GM21367 (cell line): ENCODE measurements at regions not wholly inside any gene's neighbourhood (a gene's known extent, or its start where the extent isn't known, plus 50 kb on each side); places are given as distances from the start of the nearest gene placed in this dataset.

Experiments used
- ATAC-seq: cut with Tn5 transposase; IDR thresholded peaks from one replicate; pipeline ENCODE4 v1.9.1; 2021; ENCODE audit not compliant: unreplicated experiment

DNA sequence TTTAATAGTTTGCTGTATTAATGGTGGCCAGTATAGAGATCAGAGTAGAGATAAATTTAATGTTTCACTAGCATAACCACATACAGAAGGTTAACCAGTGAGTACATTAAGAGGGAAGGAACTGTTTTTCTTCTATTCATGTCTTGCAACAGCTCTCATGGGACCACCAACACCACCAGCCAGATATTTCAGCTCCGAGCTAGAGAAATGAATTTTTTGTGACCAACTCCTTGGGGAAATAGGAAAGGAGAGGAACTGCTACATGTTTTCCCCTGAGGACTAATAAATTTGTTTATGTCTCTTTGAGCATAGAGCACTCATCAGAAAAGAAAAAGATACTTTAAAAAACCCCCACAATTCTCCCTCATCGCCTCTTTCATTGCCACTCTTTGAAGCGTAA is 247.5 kb downstream of the MBNL1 start:
- no peak for ATAC-seq

GRCh38 chr3:152517502-152517901 is 248.8 kb downstream of the MBNL1 start:
- no peak for ATAC-seq

DNA sequence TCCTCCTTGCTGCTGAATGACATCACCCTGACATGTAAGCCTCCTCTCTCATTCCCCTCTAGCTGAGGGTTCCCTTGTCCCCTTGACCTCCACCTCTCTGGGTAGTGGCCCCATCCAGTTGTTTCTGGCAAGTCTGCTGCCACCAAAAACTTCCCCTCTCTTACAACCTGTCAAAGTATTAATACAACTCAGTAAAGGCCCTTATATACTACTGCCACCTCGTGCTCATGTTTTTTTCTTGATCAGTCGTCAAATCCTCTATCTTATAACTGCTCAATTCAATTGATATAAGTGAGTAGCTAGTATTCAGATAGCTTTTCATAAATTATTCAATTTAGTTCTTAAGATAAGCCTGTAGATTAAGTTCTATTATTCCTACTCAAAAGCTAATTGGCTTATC is 249.6 kb downstream of the MBNL1 start:
- ATAC-seq: no peak

- peak; percentile 40 for ATAC-seq
Measured at GRCh38 chr3:152519376-152519775, 250.6 kb downstream of the MBNL1 start.

DNA sequence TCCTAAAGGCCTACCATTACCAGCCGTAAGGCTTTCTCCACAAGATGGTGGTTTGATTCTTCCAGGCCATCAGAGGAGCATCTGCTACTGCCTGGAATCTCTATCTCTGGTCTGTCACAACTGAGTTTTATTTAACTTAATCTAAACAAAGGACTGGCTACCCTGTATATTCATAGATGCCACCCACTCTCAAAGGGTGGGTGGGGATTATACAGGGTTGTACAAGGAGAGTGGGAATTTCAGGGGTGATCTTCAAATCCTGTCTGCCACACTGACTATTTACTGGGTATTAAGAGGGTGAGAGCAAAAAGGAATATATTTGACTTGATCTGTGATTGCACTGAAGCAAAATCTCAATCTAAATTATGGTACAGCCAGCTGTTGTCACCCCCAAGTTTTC is 253.3 kb downstream of the MBNL1 start:
- ATAC-seq: no peak

GRCh38 chr3:152524198-152525140 is 255.7 kb downstream of the MBNL1 start:
- ATAC-seq: no peak

GRCh38 chr3:152531717-152532116 is 263.0 kb downstream of the MBNL1 start:
- no peak for ATAC-seq

- ATAC-seq: no peak
Measured at GRCh38 chr3:152538518-152538917, 269.8 kb downstream of the MBNL1 start.

- peak; percentile 73 for ATAC-seq
Measured at GRCh38 chr3:152539191-152539764, 270.5 kb downstream of the MBNL1 start.

GRCh38 chr3:152540120-152540519 is 271.4 kb downstream of the MBNL1 start:
- no peak for ATAC-seq

DNA sequence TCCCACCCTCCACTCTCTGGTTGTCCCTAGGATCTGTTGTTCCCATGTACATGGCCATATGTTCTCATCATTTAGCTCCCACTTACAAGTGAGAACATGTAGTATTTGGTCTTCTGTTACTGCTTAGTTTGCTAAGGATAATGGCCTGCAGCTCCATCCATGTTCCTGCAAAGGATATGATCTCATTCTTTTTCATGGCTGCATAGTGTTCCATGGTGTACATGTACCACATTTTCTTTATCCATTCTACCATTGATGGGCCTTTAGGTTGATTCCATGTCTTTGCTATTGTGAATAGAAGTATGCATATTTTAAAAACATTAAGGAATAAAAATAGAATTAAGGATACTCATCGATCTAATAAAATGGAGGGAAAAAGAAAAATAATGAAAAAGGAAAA is 278.4 kb downstream of the MBNL1 start:
- no peak for ATAC-seq

GRCh38 chr3:152549263-152549662 is 280.5 kb downstream of the MBNL1 start:
- no peak for ATAC-seq

- peak; percentile 75 for ATAC-seq
Measured at GRCh38 chr3:152550284-152550683, 281.6 kb downstream of the MBNL1 start.

DNA sequence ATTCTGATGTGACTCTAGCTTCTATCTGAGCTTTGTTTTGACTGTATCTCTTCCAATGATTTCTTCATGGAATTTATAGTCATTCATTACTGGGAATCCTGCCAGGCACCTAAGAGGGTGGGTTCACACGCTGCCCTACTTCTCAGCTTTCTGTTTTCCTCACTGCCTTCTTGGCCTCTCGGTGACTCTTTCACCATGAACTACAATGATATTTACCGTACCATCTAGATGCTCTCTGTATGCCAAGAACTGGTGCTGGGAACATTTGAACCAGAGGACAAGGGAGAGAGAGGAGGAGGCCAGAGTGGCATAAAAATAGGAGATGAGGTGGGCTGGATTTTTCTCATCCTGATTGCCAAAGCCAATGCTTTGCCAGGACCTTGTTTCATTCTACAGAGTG is 280.0 kb upstream of the P2RY1 start:
- no peak for ATAC-seq

GRCh38 chr3:152555666-152556291 is 279.2 kb upstream of the P2RY1 start:
- ATAC-seq: no peak

DNA sequence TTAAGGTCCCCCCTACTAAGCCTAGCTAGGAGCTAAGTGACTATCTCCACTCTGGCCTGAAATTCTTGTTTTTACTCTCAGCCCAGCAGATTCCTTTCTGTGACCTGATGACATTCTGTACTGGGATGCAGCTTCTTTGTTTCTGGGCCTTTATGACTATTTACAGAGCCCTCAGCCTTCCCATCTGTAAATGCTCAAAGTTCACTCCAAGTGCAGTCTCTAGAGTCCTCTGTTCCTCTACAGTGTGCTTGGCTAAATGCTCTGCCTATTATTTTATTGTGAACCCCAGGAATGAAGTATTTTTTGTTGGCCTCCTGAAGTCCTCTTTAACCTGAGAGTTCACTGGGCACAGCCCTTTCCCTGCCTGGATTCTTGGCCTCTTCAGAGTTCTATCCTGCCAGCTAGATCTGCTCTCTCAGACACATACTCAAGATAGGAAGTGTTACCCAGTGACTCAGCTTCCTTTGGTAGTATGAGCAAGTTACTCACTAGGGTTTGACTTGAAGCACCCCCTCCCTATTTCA is 278.1 kb upstream of the P2RY1 start:
- ATAC-seq: peak; percentile 54

DNA sequence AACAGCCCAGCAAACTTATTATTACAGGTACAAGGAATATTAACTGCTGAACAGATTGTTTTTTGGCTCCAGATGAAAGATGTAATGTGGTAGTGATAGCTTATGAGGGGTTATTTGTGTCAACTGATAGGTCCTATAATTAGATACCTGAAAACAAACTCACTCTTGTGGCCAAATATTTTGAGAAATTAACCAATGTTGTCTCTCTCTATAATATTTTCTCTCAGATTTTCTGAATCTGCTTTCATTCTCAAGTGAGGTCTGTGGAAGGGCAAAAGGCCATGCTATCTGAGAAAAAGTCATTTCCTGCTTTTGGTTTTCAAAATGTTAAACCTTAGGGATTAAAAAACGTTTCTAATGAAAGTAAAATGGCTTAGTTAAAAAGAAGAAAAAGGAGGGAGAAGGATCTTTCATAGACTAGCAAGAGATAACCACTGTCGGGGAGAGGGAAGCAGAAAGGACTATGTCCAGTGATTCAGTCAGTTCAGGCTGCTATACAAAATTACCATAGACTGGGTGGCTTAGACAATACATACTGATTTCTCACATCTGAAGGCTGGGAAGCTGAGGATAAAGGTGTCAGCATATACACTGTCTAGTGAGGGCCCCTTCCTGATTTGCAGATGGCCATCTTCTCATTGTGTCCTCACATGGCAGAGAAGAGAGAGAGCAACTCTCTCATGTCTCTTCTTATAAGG is 277.5 kb upstream of the P2RY1 start:
- ATAC-seq: peak; percentile 55

DNA sequence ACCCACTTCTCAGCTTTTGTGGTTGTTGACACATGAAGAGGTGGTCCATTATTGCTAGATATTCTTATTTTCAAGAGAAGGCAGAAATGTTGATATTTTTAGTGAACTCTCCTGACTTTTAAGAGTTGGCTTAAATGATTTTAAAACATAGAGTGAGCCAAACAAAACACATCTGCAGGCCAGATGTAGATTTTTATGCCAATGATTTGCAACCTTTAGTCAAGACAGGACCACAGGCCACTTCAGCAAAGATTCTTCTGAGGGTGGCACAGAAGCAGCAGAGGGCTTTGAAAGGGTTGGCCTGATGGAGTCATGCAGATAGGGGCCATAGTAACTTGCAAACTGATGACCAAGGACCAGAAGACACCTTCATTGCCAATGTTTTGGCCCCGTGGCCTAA is 276.5 kb upstream of the P2RY1 start:
- no peak for ATAC-seq

GRCh38 chr3:152559246-152559645 is 275.7 kb upstream of the P2RY1 start:
- ATAC-seq: no peak

- ATAC-seq: no peak
Measured at GRCh38 chr3:152564459-152564858, 270.5 kb upstream of the P2RY1 start.

- ATAC-seq: peak; percentile 81
Measured at GRCh38 chr3:152574461-152575079, 260.4 kb upstream of the P2RY1 start.
